Right atrium auricular region (tissue), 2 donors: ENCODE measurements at regions not wholly inside any gene's neighbourhood (a gene's known extent, or its start where the extent isn't known, plus 50 kb on each side); places are given as distances from the start of the nearest gene placed in this dataset.
"Not testable (repeated sequence)": the region's sequence is repeated elsewhere in the genome, so short reads cannot be mapped to it uniquely, and the experiment has no call there.

Experiments
- DNase-seq: peaks from one replicate; pipeline ENCODE4 v3.0.0-alpha.2; 2019; ENCODE audit warnings: low spot score
- H3K27ac ChIP-seq, 2 donors: fragments of 200-600 bp; sonication (generic); 1 replicate in 1 of 2; 2 replicates in 1 of 2; pipeline ENCODE4 v1.5.1; 2016 to 2019
- H3K27me3 ChIP-seq, 2 donors: fragments of 200-600 bp; sonication (generic); one replicate each; pipeline versions ENCODE4 v1.5.1 to v1.6.0; 2017 to 2019
- H3K36me3 ChIP-seq: fragments of 200-600 bp; sonication (generic); one replicate; pipeline ENCODE4 v1.5.1; 2016
- H3K4me1 ChIP-seq, 2 donors: fragments of 200-600 bp; sonication (generic); one replicate each; pipeline versions ENCODE4 v1.5.1 to v1.6.0; 2017 to 2019
- H3K4me3 ChIP-seq, 2 donors: fragments of 200-600 bp; sonication (generic); 1 replicate in 1 of 2; 2 replicates in 1 of 2; pipeline ENCODE4 v1.5.1; 2017 to 2019; ENCODE audit warnings: mild to moderate bottlenecking in 1 of 2, moderate library complexity in 1 of 2
- H3K9me3 ChIP-seq, 2 donors: fragments of 200-600 bp; sonication (generic); one replicate each; pipeline ENCODE4 v1.5.1; 2019
- CTCF ChIP-seq, 2 donors: fragments of 200-600 bp; sonication (generic); IDR thresholded peaks; one replicate each; pipeline ENCODE4 v1.5.1; 2019; ENCODE audit warnings: antibody characterized with exemption in 2 of 2

DNA sequence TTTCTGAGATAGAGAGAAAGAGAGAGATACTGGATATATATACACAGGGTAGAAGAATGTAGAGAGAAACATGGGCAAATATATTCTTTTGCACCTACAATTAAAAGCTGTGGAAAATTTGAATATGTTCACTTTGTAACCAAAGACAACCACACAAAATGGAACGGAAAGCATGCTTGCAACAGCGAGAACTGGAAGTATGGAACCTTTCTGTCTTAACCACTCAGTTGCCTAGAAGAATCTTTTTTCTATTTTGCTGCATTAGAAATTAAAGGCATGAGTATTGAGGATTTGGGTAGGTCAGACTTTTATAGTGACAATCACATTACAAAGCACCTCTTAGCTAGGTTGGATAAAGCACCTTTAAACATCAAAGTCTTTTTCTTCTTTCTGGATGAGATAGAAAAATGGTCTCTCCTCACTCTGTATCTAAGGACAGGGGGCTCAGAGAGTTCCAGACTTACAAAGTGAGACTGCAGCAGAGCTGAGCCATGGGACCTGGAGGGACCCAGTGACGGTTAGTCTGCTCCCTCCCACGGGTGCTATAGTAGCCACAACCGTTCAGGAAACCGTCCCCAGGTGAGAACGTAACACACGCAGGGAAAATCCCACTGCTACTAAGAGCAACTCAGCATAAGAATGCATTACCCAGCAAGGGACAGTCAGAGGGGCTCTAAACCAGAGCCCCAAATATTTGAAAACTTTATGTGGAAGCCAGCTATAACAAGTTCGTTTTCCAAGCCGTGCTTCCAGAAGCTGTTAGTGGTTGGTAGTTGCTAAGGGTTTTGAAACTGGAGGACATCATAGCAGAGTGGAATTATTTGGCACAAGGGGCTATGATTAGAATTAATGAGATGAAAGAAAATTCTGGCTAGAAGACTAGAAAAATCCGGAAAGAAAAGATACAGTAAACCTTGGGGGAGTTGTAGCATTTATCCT, 97.1 kb downstream of the DAD1 start:
- Histone ChIP-seq H3K36me3 (no peaks in the 10 kb centered on the region), H3K27me3 (no peaks in the 10 kb centered on the region), H3K9me3 (no peaks in the 10 kb centered on the region), H3K4me3 (no peak overlapping the region), H3K4me1 (peaks cover 0 to 72% of the 10 kb centered on the region in 2 donors), H3K27ac (peak overlapping the region; percentile 74 to 91)
- DNase-seq = no peak
- no peak for TF ChIP-seq CTCF (IDR thresholded peaks at IDR 0.05)

GRCh38 chr14:22491053-22491452, 98.0 kb downstream of the DAD1 start:
- H3K4me3 ChIP-seq, H3K9me3 ChIP-seq, H3K27me3 ChIP-seq, DNase-seq, H3K36me3 ChIP-seq: not testable (repeated sequence)
- H3K4me1 ChIP-seq = peaks cover 0 to 74% of the 10 kb centered on the region in 2 donors
- H3K27ac ChIP-seq = peak overlapping the region; percentile 75 to 85

GRCh38 chr14:22489957-22490950, 98.8 kb downstream of the DAD1 start:
- no peak for TF ChIP-seq CTCF (IDR thresholded peaks at IDR 0.05)
- peak overlapping the region; percentile 75 to 85 for H3K27ac ChIP-seq

GRCh38 chr14:22489244-22489545, 99.8 kb downstream of the DAD1 start:
- peak overlapping the region in 1 of 2 donors; percentile 5 for H3K4me3 ChIP-seq
- H3K9me3 ChIP-seq = no peaks in the 10 kb centered on the region
- H3K36me3 ChIP-seq = no peaks in the 10 kb centered on the region
- peak in 1 of 2 donors; percentile 20 for TF ChIP-seq CTCF (IDR thresholded peaks at IDR 0.05)
- no peaks in the 10 kb centered on the region for H3K27me3 ChIP-seq
- H3K4me1 ChIP-seq = peaks cover 0 to 76% of the 10 kb centered on the region in 2 donors
- no peak for DNase-seq
- peak overlapping the region; percentile 75 to 85 for H3K27ac ChIP-seq

More at GRCh38 chr14:22489957-22490950, 98.8 kb downstream of the DAD1 start:
- Histone ChIP-seq H3K27me3 (no peaks in the 10 kb centered on the region), H3K9me3 (no peaks in the 10 kb centered on the region), H3K4me3 (no peak overlapping the region), H3K36me3 (no peaks in the 10 kb centered on the region), H3K4me1 (peaks cover 0 to 74% of the 10 kb centered on the region in 2 donors)
- DNase-seq = no peak

DNA sequence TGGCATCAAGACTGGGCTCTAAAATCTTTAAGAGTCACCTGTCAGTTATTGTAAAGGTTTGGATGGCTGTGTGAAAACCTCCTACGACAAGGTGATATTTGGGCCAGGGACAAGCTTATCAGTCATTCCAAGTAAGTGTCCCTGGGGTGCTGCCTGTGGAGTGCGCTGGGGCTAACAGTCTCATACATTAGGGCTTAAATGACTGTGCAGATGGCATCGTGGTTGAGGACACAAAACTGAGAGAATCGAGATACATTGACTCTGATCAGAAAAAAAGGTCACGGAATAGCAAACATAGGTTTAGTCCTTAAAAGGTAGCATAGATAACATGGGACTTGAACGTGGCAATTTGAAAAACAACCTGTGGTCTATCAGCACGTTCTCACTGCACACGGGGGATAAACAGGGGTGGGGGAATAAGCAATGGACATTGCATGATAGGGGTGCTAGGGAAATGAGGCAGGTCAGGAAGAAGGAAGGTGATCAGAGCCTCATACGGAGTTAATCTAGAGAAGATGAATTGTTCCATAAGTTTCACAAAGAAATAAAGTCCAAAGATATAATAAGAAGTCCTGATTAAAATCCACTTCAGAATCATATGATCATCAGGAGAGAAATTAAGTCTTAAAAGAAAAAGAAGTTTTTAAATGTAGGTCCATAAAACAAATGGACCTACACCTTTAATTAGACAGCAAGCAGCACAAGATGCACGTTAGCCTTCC, 100.3 kb downstream of the DAD1 start:
- DNase-seq = no peak
- peak overlapping the region in 1 of 2 donors; percentile 5 for H3K4me3 ChIP-seq
- H3K27me3 ChIP-seq = no peaks in the 10 kb centered on the region
- H3K36me3 ChIP-seq = no peaks in the 10 kb centered on the region
- peaks cover 0 to 77% of the 10 kb centered on the region in 2 donors for H3K4me1 ChIP-seq
- no peak for TF ChIP-seq CTCF (IDR thresholded peaks at IDR 0.05)
- H3K9me3 ChIP-seq = no peaks in the 10 kb centered on the region
- peak overlapping the region; percentile 75 to 85 for H3K27ac ChIP-seq
